AG04450 (cell line): ENCODE measurements at regions not wholly inside any gene's neighbourhood (a gene's known extent, or its start where the extent isn't known, plus 50 kb on each side); places are given as distances from the start of the nearest gene placed in this dataset.

Source experiments
- CTCF ChIA-PET: fragments of 300-600, 350-600 bp; formaldehyde crosslinking; extraction: SDS; loops from one replicate; lab custom pipeline; 2022; ENCODE audit warnings: antibody characterized with exemption, inconsistent platforms; lab: Charles Lee
- POLR2A ChIA-PET: fragments of 350-600 bp; formaldehyde crosslinking; extraction: SDS; loops from one replicate; lab custom pipeline; 2021; ENCODE audit warnings: antibody characterized with exemption, inconsistent platforms; lab: Yijun Ruan, JAX
- DNase-seq: peaks from one replicate; pipeline ENCODE4 v3.0.0-alpha.2; 2011; ENCODE audit warnings: low read depth, low spot score
- H3K27ac ChIP-seq: one replicate; pipeline ENCODE4 v1.5.1; 2012; ENCODE audit warnings: low read depth, low read length, control low read depth
- H3K27me3 ChIP-seq: one replicate; pipeline ENCODE4 v1.6.0; 2012; ENCODE audit warnings: low read length; ENCODE audit not compliant: control insufficient read depth, insufficient read depth
- H3K4me3 ChIP-seq: 2 replicates; pipeline ENCODE4 v1.5.1; 2011; ENCODE audit warnings: mild to moderate bottlenecking, low read depth, low read length, control low read depth
- H3K9me3 ChIP-seq: 2 replicates; pipeline ENCODE4 v1.5.1; 2012; ENCODE audit warnings: low read length; ENCODE audit not compliant: control insufficient read depth, insufficient read depth
- TF ChIP-seq, protein P1 (sequence below): IDR thresholded peaks from 2 replicates; pipeline ENCODE4 v1.5.1; 2011; ENCODE audit warnings: low read depth, low read length, control low read depth, inconsistent platforms

DNA sequence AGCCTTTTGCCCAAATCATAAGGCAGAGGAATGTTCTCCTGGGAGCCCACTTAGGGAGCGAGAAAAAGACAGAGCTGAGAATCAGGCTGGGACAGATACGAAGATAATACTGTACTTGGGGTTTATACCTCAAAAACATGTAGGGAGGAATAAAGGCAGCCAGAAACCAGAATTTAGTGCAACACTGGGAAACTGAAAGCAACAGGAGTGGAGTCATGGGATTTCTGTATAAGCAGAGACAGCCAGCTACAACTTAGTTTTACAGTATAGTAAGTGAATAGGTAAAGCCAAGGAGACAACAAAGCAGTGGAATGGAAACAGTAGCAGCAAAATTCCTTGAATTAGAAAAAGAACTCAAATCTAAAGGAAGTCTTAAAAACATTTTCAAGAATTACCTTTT is 413.2 kb downstream of the FAT4 start:
- TF ChIP-seq, protein P1, sequence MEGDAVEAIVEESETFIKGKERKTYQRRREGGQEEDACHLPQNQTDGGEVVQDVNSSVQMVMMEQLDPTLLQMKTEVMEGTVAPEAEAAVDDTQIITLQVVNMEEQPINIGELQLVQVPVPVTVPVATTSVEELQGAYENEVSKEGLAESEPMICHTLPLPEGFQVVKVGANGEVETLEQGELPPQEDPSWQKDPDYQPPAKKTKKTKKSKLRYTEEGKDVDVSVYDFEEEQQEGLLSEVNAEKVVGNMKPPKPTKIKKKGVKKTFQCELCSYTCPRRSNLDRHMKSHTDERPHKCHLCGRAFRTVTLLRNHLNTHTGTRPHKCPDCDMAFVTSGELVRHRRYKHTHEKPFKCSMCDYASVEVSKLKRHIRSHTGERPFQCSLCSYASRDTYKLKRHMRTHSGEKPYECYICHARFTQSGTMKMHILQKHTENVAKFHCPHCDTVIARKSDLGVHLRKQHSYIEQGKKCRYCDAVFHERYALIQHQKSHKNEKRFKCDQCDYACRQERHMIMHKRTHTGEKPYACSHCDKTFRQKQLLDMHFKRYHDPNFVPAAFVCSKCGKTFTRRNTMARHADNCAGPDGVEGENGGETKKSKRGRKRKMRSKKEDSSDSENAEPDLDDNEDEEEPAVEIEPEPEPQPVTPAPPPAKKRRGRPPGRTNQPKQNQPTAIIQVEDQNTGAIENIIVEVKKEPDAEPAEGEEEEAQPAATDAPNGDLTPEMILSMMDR, result no peak
- POLR2A ChIA-PET, result interaction anchor here (1.3 to 1.8 kb wide), 2 partner anchors 25 to 413 kb away, joined by 3 to 9 read pairs; partner anchors contain the start of gene FAT4
- no peak overlapping the region for H3K27ac ChIP-seq
- H3K4me3 ChIP-seq, result no peak overlapping the region
- no peaks in the 10 kb centered on the region for H3K27me3 ChIP-seq
- no peaks in the 10 kb centered on the region for H3K9me3 ChIP-seq
- CTCF ChIA-PET, result interaction anchor here (0.9 kb wide), 1 partner anchor 413 kb away, joined by 3 read pairs; the partner anchor contains the start of gene FAT4
- no peak for DNase-seq

DNA sequence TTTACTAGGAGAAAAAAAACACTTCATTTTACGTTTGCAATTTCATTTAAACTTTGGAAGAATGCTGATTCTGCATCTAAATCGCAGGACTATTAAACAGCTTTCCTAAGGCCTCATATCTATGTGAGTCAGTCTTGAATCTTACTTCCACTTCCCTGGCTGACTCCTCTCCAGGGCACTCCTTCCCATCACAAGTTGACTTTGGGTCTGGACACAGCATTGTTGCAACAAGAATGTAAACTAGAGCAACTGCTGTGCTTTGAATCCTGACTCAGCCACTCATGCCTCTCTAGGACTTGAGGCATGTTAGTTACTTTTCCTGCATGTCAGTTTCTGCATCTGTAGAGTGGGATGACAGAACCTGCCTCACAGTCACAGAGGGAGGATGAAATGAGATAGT is 413.8 kb downstream of the FAT4 start:
- TF ChIP-seq, protein P1, result no peak
- ChIA-PET POLR2A (interaction anchor here (0.8 to 1.8 kb wide), 3 partner anchors 11 to 414 kb away, joined by 3 to 9 read pairs (median 3); partner anchors contain the start of gene FAT4), CTCF (interaction anchor here (0.9 to 2.2 kb wide), 2 partner anchors 414 to 415 kb away, joined by 3 to 12 read pairs; partner anchors contain the start of gene FAT4)
- Histone ChIP-seq H3K9me3 (no peaks in the 10 kb centered on the region), H3K4me3 (peak overlapping the region; percentile 14; the same call in 1 of the 2 replicates), H3K27me3 (no peaks in the 10 kb centered on the region), H3K27ac (peak overlapping the region; percentile 52)
- peak; percentile 89 for DNase-seq

DNA sequence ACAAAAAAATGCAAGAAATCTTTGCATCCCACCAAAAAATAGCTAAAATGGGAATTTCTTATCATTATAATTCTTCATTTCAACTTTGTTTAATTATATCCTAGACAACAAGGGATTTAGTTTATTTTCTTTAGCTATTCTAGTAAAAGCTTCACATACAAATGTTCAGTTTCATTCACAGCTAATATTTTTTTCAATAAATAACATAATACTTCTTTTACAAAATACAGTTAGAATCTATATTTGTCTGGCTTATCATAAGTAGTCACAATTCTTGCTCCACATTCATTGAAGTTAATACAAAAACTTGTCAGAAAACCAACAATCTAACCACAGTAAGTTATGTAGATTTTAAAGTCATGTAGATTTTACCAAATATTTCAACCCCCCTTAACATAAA is 414.4 kb downstream of the FAT4 start:
- ChIA-PET CTCF (interaction anchor here (0.8 to 2.2 kb wide), 2 partner anchors 416 to 421 kb away, joined by 4 to 12 read pairs; no protein-coding TSS in a partner anchor), POLR2A (interaction anchor here (0.6 to 1.8 kb wide), 4 partner anchors 11 to 1216 kb away, joined by 3 to 9 read pairs (median 4); partner anchors contain the start of gene FAT4)
- TF ChIP-seq, protein P1, result no peak
- Histone ChIP-seq H3K27ac (peak overlapping the region; percentile 42), H3K27me3 (no peaks in the 10 kb centered on the region), H3K9me3 (no peaks in the 10 kb centered on the region), H3K4me3 (no peak overlapping the region)
- no peak for DNase-seq

DNA sequence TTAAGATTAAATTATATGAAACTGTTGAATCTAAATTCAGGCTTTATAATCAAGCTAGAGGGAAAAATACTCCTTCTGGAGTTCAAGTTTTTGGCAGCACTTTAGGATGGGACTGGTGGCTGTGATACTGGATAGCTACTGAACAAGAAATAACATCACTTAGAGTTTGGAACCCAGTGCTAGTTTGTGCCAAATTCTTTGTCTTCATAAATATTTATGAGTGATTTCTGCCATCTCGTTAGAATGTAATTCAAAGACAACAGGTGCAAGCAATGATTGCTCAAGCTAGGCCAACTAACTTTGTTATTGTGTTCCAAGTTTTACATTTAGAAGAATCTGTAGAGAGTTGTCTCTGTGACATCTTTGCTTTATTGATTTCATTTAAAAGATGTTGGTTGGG is 417.9 kb downstream of the FAT4 start:
- ChIA-PET POLR2A (no interaction called here), CTCF (interaction anchor here (0.7 to 0.9 kb wide), 2 partner anchors 35 to 415 kb away, joined by 3 read pairs; no protein-coding TSS in a partner anchor)
- TF ChIP-seq, protein P1, result no peak

DNA sequence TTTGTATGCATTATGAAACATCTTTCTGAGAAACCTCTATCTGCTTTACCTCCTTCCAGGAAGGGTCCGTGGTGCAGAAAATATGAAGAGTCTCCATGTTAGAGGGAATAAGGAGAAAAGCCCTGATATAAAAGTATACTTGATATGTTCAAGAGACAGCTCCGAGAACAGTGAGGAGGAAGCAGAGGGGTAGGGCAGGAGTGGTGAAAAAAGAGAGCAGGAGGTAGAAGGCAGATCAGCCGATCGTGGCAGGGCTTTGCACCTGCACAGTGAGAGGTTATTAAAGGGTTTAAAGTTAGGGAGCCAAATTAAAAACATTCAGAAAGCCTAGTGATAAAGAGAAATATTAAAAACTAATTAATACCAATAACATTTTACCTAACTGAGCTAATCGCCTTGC is 419.7 kb downstream of the FAT4 start:
- TF ChIP-seq, protein P1, result no peak
- ChIA-PET CTCF (interaction anchor here (1.4 kb wide), 1 partner anchor 421 kb away, joined by 6 read pairs; no protein-coding TSS in a partner anchor), POLR2A (interaction anchor here (1.1 kb wide), 1 partner anchor 420 kb away, joined by 3 read pairs; the partner anchor contains the start of gene FAT4)
- Histone ChIP-seq H3K27ac (no peak overlapping the region), H3K4me3 (no peak overlapping the region), H3K27me3 (no peaks in the 10 kb centered on the region), H3K9me3 (no peaks in the 10 kb centered on the region)
- no peak for DNase-seq

More for the DNA sequence above, 417.9 kb downstream of the FAT4 start:
- Histone ChIP-seq H3K27ac (no peak overlapping the region), H3K27me3 (no peaks in the 10 kb centered on the region), H3K9me3 (no peaks in the 10 kb centered on the region), H3K4me3 (no peak overlapping the region)
- no peak for DNase-seq
